GM21447 (cell line): ENCODE measurements at regions not wholly inside any gene's neighbourhood (a gene's known extent, or its start where the extent isn't known, plus 50 kb on each side); places are given as distances from the start of the nearest gene placed in this dataset.
"Not testable (repeated sequence)": the region's sequence is repeated elsewhere in the genome, so short reads cannot be mapped to it uniquely, and the experiment has no call there.

Experiments
- ATAC-seq: cut with Tn5 transposase; IDR thresholded peaks from one replicate; pipeline ENCODE4 v1.9.1; 2021; ENCODE audit not compliant: unreplicated experiment

GRCh38 chr10:71015674-71016073 is 127.3 kb upstream of the PCBD1 start:
- no peak for ATAC-seq

- ATAC-seq, result not testable (repeated sequence)
These were observed 131.7 kb upstream of the PCBD1 start for GRCh38 chr10:71020061-71020460.

GRCh38 chr10:71021402-71021801 is 133.0 kb upstream of the PCBD1 start:
- no peak for ATAC-seq

GRCh38 chr10:71023704-71024283 is 135.4 kb upstream of the PCBD1 start:
- no peak for ATAC-seq

GRCh38 chr10:71024490-71024889 is 136.1 kb upstream of the PCBD1 start:
- ATAC-seq, result no peak

- no peak for ATAC-seq
These were observed 137.2 kb upstream of the PCBD1 start for GRCh38 chr10:71025535-71025934.

GRCh38 chr10:71028066-71028465 is 139.7 kb upstream of the PCBD1 start:
- no peak for ATAC-seq

- ATAC-seq, result no peak
These were observed 141.1 kb upstream of the PCBD1 start for GRCh38 chr10:71029411-71029892.

GRCh38 chr10:71029907-71030306 is 141.5 kb upstream of the PCBD1 start:
- no peak for ATAC-seq

GRCh38 chr10:71031026-71031425 is 142.7 kb upstream of the PCBD1 start:
- ATAC-seq, result no peak

GRCh38 chr10:71031603-71032002 is 143.2 kb upstream of the PCBD1 start:
- ATAC-seq, result no peak

- no peak for ATAC-seq
These were observed 144.5 kb upstream of the PCBD1 start for GRCh38 chr10:71032887-71033286.

GRCh38 chr10:71033396-71033980 is 145.1 kb upstream of the PCBD1 start:
- no peak for ATAC-seq

GRCh38 chr10:71035511-71036296 is 147.3 kb upstream of the PCBD1 start:
- no peak for ATAC-seq

GRCh38 chr10:71036297-71036966 is 148.1 kb upstream of the PCBD1 start:
- no peak for ATAC-seq

- no peak for ATAC-seq
These were observed 149.8 kb upstream of the PCBD1 start for GRCh38 chr10:71038091-71038633.

- ATAC-seq, result no peak
These were observed 150.6 kb upstream of the PCBD1 start for GRCh38 chr10:71038921-71039320.

GRCh38 chr10:71039551-71039950 is 151.2 kb upstream of the PCBD1 start:
- ATAC-seq, result no peak

GRCh38 chr10:71040343-71040742 is 152.0 kb upstream of the PCBD1 start:
- ATAC-seq, result no peak

GRCh38 chr10:71040846-71041605 is 152.7 kb upstream of the PCBD1 start:
- ATAC-seq, result no peak

GRCh38 chr10:71042216-71042615 is 153.9 kb upstream of the PCBD1 start:
- no peak for ATAC-seq
